ENCODE measurements at regions not wholly inside any gene's neighbourhood (a gene's known extent, or its start where the extent isn't known, plus 50 kb on each side); places are given as distances from the start of the nearest gene placed in this dataset.

DNA sequence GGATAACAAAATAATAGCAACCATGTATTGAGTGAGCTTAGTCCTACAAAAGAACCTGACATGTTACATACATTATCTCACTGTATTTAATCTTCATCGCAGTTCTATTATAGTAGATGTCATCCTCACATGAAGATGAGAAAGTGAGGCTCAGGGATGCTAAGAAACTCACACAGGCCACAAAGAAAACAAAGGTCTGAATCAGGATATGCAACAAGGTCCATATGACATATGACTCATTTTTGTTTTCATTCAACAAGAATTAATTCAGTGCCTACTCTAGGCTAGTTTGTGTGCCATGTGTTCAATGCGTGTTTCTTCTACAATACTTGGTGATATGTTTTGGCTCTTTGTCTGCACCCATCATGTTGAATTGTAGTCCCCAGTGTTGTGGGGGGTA is 219.7 kb upstream of the EPHA4 start:
- TF ChIP-seq EZH2 (IDR thresholded peaks at IDR 0.05; ENCODE audit: borderline replicate concordance, low read length): no peak
- TF ChIP-seq, protein P1, sequence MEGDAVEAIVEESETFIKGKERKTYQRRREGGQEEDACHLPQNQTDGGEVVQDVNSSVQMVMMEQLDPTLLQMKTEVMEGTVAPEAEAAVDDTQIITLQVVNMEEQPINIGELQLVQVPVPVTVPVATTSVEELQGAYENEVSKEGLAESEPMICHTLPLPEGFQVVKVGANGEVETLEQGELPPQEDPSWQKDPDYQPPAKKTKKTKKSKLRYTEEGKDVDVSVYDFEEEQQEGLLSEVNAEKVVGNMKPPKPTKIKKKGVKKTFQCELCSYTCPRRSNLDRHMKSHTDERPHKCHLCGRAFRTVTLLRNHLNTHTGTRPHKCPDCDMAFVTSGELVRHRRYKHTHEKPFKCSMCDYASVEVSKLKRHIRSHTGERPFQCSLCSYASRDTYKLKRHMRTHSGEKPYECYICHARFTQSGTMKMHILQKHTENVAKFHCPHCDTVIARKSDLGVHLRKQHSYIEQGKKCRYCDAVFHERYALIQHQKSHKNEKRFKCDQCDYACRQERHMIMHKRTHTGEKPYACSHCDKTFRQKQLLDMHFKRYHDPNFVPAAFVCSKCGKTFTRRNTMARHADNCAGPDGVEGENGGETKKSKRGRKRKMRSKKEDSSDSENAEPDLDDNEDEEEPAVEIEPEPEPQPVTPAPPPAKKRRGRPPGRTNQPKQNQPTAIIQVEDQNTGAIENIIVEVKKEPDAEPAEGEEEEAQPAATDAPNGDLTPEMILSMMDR (conservative IDR thresholded peaks at IDR 0.05 in 1 of 2, IDR thresholded peaks at IDR 0.05 in 1 of 2; ENCODE audit: extremely low read depth in 1 of 2, insufficient read depth in 1 of 2, low read depth in 1 of 2, low read length in 2 of 2): no peak

Data from mammary epithelial cell (primary cell).